ENCODE measurements at regions not wholly inside any gene's neighbourhood (a gene's known extent, or its start where the extent isn't known, plus 50 kb on each side); places are given as distances from the start of the nearest gene placed in this dataset.
"Not testable (repeated sequence)": the region's sequence is repeated elsewhere in the genome, so short reads cannot be mapped to it uniquely, and the experiment has no call there.

- DNase-seq, result no peak
Observed at GRCh38 chr7:138328215-138328614, 131.8 kb upstream of the TRIM24 start.

DNA sequence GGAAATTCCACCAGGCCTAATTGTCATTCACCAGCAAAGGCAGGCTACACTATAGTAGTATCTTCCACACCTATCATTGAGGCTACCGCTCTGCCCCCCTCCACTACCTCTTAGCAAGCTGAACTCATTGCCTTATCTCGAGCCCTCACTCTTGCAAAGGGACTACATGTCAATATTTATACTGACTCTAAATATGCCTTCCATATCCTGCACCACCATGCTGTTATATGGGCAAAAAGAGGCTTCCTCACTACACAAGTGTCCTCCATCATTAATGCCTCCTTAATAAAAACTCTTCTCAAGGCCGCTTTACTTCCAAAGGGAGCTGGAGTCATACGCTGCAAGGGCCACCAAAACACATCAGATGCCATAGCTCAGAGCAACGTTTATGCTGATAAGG, 127.2 kb upstream of the TRIM24 start:
- peak; percentile 28 for DNase-seq

DNA sequence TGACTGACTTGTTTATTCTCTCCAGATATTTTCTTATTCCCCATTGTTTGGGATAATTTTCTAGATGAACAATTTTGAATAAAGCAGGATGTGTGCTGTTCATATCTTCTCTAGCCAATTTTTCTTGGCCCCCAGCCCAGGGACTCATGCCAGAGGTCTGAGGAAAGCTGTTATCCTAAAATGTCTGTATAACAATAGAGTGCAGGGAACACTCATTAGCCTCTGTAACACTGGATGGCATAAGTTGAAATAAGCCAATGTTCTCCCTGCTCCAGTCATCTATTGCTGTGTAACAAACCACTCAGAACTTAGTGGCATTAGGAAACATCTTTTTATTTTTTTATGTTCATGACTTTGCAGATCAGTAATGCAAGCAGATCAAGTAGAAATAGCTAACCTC, 121.7 kb upstream of the TRIM24 start:
- no peak for DNase-seq

- not testable (repeated sequence) for DNase-seq
Observed at GRCh38 chr7:138339229-138339628, 120.8 kb upstream of the TRIM24 start.

DNA sequence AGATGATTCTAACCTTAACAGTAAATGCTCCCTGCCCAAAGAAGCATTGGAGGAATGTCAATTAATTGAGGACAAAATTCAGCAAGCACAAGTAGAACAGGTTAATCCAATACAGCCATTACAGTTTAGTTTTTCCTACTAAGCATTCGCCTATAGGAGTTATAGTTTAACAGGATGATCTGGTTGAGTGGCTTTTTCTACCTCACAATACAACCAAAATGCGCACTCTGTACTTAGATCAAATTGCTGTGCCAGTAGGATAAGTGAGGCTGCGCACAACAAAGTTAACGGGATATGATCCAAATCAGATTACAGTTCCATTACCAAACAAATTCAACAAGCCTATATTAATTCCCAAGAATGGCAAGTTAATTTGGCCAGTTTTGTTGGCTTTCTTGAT, 117.1 kb upstream of the TRIM24 start:
- DNase-seq, result peak; percentile 7

GRCh38 chr7:138345567-138345966, 114.5 kb upstream of the TRIM24 start:
- peak; percentile 48 for DNase-seq

DNA sequence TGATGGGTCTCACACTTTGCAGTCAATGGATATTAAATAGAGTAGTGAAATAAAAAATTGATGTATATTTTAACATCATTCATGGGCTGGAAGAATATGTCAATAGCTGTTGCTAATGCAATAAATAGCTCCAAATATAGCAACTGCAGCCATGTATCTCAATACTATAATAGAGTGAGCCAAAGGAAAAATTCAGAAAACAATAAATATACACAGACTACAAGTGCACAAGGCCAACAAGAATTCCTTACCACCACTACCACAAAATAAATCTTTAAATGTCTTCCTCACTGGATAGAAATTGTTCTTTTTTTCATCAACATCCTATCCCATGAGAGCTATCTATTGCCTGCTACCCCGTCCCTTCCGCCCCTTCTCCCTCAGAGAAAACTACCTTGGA, 113.1 kb upstream of the TRIM24 start:
- DNase-seq, result no peak

GRCh38 chr7:138349841-138350700, 110.0 kb upstream of the TRIM24 start:
- DNase-seq, result no peak

GRCh38 chr7:138350701-138351357, 109.2 kb upstream of the TRIM24 start:
- peak; percentile 20 for DNase-seq

DNA sequence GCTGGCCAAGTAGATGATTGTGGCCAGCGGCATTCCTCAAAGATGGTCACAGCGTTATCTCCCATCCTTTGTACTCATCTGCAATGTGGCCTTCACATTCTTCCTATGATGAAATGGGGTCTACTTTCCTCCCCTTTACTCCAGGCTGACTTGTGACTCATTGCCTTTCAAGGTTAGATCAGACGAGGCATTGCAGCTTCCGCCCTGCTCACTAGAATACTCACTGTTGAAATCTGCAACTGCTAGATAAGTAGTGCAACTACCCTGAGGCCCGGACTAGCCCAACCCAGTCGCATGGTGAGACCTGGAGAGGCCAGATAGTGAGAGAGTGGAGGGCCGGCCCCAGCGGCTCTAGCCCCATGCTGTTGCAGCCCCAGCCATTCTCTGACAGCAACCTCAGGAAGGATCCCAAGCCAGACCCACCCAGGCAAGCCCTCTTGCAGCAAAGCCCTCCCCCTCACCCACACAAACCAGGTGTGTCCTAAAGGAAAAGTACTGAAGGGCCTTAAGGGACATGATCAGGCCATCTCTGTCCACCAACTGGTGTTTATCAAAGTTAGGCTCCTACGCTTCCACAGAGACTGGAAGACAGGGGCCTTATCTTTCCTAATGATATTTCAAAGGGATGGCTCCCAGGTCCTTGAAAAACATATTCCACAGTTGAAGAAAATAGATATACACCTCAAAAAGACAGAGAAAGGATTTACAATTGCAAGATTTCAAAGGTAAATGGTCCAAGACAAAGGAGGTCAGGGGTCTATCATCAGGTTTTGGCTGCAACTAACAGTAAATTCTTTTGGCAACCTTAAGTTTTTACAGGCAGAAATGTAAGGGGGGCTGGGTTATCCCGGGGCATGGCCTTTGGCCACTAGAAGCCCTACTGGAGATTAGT, 107.2 kb upstream of the TRIM24 start:
- DNase-seq, result no peak

DNA sequence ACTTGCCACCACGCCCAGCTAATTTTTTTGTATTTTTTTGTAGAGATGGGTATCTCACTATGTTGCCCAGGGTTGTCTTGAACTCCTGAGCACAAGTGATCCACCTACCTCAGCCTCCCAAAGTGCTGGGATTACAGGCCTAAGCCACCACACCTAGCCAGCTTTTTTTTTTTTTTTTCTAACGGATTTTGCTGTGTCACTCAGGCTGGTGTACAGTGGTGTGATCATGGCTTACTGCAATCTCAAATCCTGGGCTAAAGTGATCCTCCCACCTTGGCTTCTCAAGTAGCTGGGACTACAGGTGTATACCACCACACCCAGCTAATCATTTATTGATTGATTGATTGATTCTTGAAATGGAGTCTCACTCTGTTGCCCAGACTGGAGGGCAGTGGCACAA, 106.0 kb upstream of the TRIM24 start:
- no peak for DNase-seq

GRCh38 chr7:138355254-138355653, 104.8 kb upstream of the TRIM24 start:
- DNase-seq, result no peak

GRCh38 chr7:138358850-138359341, 101.2 kb upstream of the TRIM24 start:
- no peak for DNase-seq

DNA sequence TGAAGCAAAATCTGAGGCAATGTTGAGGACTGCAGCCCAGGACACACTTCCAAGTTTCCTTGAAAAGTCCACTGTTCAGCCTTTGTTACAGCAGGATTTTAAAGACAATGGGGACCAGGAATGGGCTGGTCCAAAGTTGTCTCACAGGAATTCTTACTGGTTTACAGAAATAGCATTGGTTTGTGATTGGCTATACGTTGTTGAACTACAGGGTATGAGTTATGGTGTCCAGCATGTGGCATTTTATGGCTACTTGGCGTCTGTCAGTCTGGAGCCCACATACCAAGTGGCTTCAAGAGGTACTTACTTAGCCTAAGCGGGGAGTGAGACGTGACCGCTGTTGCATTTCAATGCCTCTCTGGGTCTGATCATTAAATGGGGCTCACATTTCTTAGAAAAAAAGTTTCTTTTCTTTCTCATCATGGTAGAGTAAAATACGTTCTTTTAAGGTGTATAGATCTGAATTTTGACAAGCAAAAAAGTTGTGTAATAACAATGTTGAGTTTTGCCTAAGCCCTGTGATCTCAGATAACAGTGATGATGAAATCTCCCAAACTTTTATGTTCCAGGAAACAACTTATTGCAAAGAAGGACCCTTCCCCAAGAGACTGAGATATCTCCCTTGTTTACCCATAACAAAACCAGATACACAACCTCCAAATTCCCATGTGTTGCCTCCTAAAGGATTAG, 100.0 kb upstream of the TRIM24 start:
- peak; percentile 38 for DNase-seq

- no peak for DNase-seq
Observed at GRCh38 chr7:138363721-138364120, 96.3 kb upstream of the TRIM24 start.

DNA sequence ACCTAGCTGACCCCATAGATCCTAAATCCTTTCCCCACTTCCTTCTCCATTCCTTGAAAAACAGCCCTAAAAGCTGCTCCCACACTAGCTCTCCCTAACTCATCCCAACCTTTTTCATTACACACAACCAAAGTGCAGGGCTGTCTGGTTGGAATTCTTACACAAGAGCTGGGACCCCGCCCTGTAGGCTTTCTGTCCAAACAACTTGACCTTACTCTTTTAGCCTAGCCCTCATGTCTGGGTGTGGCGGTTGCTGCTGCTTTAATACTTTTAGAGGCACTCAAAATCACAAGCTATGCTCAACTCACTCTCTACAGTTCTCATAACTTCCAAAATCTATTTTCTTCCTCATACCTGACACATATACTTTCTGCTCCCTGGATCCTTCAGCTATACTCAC, 93.9 kb upstream of the TRIM24 start:
- DNase-seq, result not testable (repeated sequence)

DNA sequence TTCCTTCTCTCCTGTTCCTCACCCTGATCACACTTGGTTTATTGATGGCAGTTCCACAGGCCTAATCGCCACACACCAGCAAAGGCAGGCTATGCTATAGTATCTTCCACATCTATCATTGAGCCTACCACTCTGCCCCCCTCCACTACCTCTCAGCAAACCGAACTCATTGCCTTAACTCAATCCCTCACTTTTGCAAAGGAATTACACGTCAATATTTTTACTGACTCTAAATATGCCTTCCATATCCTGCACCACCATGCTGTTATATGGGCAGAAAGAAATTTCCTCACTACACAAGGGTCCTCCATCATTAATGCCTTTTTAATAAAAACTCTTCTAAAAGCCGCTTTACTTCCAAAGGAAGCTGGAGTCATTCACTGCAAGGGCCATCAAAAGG, 93.4 kb upstream of the TRIM24 start:
- not testable (repeated sequence) for DNase-seq

DNA sequence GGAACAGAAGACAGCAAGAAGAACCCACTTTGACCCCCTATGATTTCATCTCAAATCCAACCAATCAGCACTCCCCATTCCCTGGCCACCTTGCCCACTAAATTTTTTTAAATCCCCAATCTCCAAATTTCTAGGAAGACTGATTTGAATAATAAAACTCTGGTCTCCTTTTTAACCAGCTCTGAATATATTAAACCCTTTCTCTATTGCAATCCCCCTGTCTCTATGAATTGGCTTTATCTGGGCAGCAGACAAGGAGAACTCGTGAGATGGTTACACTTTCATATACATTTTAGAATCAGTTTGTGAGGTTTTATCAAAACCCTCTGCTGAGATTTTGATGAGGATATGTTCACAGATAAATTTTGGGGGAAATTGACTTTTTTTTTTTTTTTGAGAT, 90.3 kb upstream of the TRIM24 start:
- no peak for DNase-seq

DNA sequence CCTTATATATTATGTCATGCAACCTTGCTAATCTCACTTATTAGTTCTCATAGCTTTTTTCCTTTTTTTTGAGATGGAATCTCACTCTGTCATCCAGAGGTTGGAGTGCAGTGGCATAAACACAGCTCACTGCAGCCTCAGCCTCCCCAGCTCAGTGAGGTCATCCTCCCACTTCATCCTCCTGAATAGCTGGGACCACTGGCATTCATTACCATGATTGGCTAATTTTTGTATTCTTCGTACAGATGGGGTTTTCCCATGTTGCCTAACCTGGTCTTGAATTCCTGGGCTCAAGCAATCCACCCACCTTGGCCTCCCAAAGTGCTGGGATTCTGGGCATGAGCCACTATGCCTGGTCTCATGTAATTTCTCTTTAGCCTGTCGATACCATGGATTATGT, 89.1 kb upstream of the TRIM24 start:
- DNase-seq, result no peak

DNA sequence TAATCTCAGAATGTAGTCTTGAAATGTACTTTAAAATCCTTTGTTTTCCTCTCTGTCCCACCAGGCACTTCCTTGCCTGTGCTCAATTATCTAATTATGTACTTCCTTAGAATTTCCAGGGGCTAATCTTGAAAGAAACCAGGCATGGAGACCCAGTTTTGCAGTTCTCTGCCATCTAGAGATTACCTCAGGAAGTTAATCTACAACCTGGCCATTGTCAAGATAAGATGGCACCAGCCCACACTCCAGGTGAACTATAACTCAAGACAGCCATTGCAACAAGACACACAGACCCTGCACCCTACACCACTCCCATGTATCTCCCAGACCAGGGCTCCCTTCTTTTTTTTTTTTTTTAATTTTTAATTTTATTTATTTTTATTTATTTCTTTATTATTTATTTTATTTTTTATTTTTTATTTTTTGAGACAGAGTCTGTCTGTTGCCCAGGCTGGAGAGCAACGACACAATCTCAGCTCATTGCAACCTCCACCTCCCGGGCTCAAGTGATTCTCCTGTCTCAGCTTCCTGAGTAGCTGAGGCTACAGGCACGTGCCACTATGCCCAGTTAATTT, 85.9 kb upstream of the TRIM24 start:
- DNase-seq, result no peak

DNA sequence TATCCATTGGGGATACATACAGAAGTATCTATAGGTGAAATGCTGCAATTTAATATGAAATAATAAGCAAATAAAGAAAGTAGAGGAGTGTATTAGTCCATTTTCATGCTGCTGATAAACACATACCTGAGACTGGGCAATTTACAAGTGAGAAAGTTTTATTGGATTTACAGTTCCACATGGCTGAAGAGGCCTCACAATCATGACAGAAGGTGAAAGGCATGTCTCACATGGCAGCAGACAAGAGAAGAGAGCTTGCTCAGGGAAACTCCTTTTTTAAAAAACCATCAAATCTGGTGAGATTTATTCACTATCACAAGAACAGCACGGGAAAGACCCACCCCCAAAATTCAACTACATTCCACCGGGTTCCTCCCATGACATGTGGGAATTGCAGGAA, 82.8 kb upstream of the TRIM24 start:
- no peak for DNase-seq

Data from DMS53 (cell line).